T-helper 17 cell (primary cell): ENCODE measurements at regions not wholly inside any gene's neighbourhood (a gene's known extent, or its start where the extent isn't known, plus 50 kb on each side); places are given as distances from the start of the nearest gene placed in this dataset.
A peak's percentile ranks its signal among the peaks of the same experiment; 100 is the strongest.

Experiments used
- ATAC-seq: fragments of 150-1000 bp; cut with Tn5 transposase; 2 replicates; pipeline ENCODE4 v1.10.0; 2021; ENCODE audit warnings: mild to moderate bottlenecking, moderate library complexity
- DNase-seq, 3 donors: peaks; one replicate each; pipeline versions ENCODE4 v3.0.0 to v3.0.0-alpha.2; 2020 to 2021
- H3K9me3 ChIP-seq: one replicate; pipeline ENCODE4 v1.7.0; 2013; ENCODE audit warnings: low read length, mild to moderate bottlenecking; ENCODE audit not compliant: control insufficient read depth, poor library complexity, severe bottlenecking
- H3K27ac Mint-ChIP-seq: one replicate; pipeline ENCODE4 v1.8.0; 2022; ENCODE audit warnings: mild to moderate bottlenecking, moderate library complexity, mixed read lengths
- H3K27me3 Mint-ChIP-seq: one replicate; pipeline ENCODE4 v1.8.0; 2022; ENCODE audit warnings: mixed read lengths
- H3K36me3 Mint-ChIP-seq: one replicate; pipeline ENCODE4 v1.8.0; 2022; ENCODE audit warnings: low read depth, mixed read lengths
- H3K4me1 Mint-ChIP-seq: one replicate; pipeline ENCODE4 v1.8.0; 2022; ENCODE audit warnings: mild to moderate bottlenecking, mixed read lengths
- H3K4me3 Mint-ChIP-seq: one replicate; pipeline ENCODE4 v1.8.0; 2022; ENCODE audit warnings: mild to moderate bottlenecking, moderate library complexity, mixed read lengths

GRCh38 chr18:46331316-46331715 is 227.1 kb downstream of the HAUS1 start:
- Mint-ChIP-seq H3K36me3 (peaks cover 2% of the 10 kb centered on the region), H3K27me3 (peaks cover 55% of the 10 kb centered on the region), H3K4me3 (no peak overlapping the region)

GRCh38 chr18:46332286-46332801 is 228.2 kb downstream of the HAUS1 start:
- no peaks in the 10 kb centered on the region for H3K9me3 ChIP-seq
- Mint-ChIP-seq H3K4me3 (peak overlapping the region; percentile 33), H3K4me1 (peaks cover 29% of the 10 kb centered on the region), H3K27ac (no peak overlapping the region), H3K27me3 (peaks cover 65% of the 10 kb centered on the region), H3K36me3 (peaks cover 2% of the 10 kb centered on the region)
- ATAC-seq, result no peak
- DNase-seq, result no peak

More at GRCh38 chr18:46331316-46331715, 227.1 kb downstream of the HAUS1 start:
- ATAC-seq (no peak), DNase-seq (no peak)
- Mint-ChIP-seq H3K4me1 (peaks cover 23% of the 10 kb centered on the region), H3K27ac (no peak overlapping the region)
- H3K9me3 ChIP-seq, result no peaks in the 10 kb centered on the region

GRCh38 chr18:46332921-46333341 is 228.7 kb downstream of the HAUS1 start:
- H3K27me3 Mint-ChIP-seq, result peaks cover 71% of the 10 kb centered on the region
- DNase-seq (no peak), ATAC-seq (no peak)
- H3K4me3 Mint-ChIP-seq, result peak overlapping the region; percentile 77
- H3K36me3 Mint-ChIP-seq, result peaks cover 2% of the 10 kb centered on the region
- peak overlapping the region; percentile 39 for H3K27ac Mint-ChIP-seq
- H3K4me1 Mint-ChIP-seq, result peaks cover 30% of the 10 kb centered on the region
- H3K9me3 ChIP-seq, result no peaks in the 10 kb centered on the region

DNA sequence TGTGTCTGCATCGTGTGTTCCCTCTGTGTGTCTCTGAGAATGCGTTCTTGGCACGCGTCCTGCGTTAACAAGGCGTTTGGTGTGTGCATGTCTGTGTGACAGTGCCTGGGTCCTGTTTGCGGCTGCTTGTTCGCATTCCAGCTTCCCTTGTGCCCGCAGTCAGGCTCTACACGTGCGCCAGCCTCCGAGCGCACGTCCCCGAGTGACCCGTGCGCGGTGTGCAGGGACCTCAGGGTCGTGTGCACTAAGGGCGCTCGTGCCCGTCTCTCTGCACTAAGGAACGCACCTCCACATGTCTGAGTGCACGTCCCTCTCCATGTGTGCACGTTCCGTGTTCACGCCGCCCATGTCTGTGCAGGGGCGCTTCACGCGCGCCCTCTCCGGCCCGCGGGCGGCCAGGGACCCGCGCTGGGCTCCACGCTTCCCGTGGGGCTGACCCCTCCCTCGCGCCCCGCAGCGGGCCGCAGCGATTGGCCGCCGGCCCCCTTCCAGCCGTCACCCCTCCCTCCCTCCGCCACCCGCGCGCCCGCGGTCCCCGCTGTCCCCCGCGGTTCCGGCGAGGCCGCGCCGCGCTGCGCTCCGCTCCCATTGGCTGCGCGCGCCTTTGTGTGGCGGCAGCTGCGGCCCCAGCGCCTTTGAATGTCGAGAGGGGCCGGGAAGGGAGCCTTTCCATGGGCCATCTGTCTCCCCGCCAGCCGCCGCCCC is 229.4 kb downstream of the HAUS1 start:
- DNase-seq (no peak), ATAC-seq (peak; percentile 65)
- no peaks in the 10 kb centered on the region for H3K9me3 ChIP-seq
- Mint-ChIP-seq H3K4me1 (peaks cover 32% of the 10 kb centered on the region), H3K27ac (peak overlapping the region; percentile 39), H3K4me3 (peak overlapping the region; percentile 77), H3K36me3 (peaks cover 2% of the 10 kb centered on the region), H3K27me3 (peaks cover 75% of the 10 kb centered on the region)

- H3K36me3 Mint-ChIP-seq, result peaks cover 2% of the 10 kb centered on the region
- H3K27ac Mint-ChIP-seq, result no peak overlapping the region
- ATAC-seq (no peak), DNase-seq (no peak)
- no peaks in the 10 kb centered on the region for H3K9me3 ChIP-seq
- H3K27me3 Mint-ChIP-seq, result peaks cover 76% of the 10 kb centered on the region
- H3K4me1 Mint-ChIP-seq, result peaks cover 38% of the 10 kb centered on the region
- peak overlapping the region; percentile 89 for H3K4me3 Mint-ChIP-seq
These were observed 230.7 kb downstream of the HAUS1 start for GRCh38 chr18:46334868-46335281.

- Mint-ChIP-seq H3K4me1 (peaks cover 39% of the 10 kb centered on the region), H3K27ac (no peak overlapping the region)
- no peak for DNase-seq
These were observed 231.4 kb downstream of the HAUS1 start for GRCh38 chr18:46335534-46336101.

DNA sequence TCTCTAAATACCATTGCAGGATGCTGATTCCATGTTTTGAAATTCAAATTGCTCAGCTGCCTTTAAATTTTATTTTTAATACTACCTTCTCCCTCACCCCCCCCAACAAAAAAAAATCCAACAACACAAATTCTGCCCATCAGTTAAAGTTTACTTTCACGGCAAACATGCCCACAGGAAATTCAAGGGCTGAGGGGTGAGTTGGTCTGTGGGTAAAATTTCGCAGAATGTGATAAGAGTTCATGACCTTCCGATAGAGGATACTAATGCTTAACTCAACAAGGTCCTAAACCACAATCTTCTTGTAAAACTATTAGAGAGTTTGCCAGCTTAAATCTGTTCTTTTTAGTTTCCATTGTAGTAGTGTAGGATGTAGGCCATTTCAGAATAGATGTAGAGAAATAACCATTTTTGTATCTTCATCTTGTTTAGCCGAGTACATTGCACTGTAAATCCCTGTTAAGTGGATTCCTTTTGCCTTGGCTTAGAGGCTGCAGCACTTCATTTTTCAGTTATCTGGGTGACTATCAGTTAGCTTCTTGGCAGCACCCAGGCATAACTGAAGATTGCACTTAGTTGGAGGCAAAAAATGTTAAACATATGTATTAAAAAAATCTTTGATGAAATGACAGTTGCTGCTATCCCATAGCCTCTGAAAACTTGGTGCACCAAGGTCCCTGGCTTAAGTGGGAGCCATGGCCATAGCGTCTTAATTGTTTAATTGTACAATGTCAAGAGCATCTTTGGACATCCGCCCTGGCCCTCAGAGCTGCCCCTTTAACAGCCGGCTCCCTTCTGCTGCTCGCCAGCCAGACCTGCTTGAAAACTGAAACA is 232.3 kb downstream of the HAUS1 start:
- Mint-ChIP-seq H3K4me1 (peaks cover 41% of the 10 kb centered on the region), H3K36me3 (peaks cover 2% of the 10 kb centered on the region), H3K27me3 (peaks cover 64% of the 10 kb centered on the region), H3K4me3 (no peak overlapping the region), H3K27ac (no peak overlapping the region)
- ATAC-seq (no peak), DNase-seq (no peak)
- H3K9me3 ChIP-seq, result no peaks in the 10 kb centered on the region

More at GRCh38 chr18:46335534-46336101, 231.4 kb downstream of the HAUS1 start:
- Mint-ChIP-seq H3K36me3 (peaks cover 2% of the 10 kb centered on the region), H3K27me3 (peaks cover 70% of the 10 kb centered on the region), H3K4me3 (peak overlapping the region; percentile 89)
- no peak for ATAC-seq
- H3K9me3 ChIP-seq, result no peaks in the 10 kb centered on the region

- Mint-ChIP-seq H3K27ac (no peak overlapping the region), H3K36me3 (peaks cover 2% of the 10 kb centered on the region), H3K4me1 (peaks cover 41% of the 10 kb centered on the region), H3K4me3 (no peak overlapping the region), H3K27me3 (peaks cover 58% of the 10 kb centered on the region)
- DNase-seq (no peak), ATAC-seq (no peak)
- no peaks in the 10 kb centered on the region for H3K9me3 ChIP-seq
These were observed 233.1 kb downstream of the HAUS1 start for GRCh38 chr18:46337271-46337670.

DNA sequence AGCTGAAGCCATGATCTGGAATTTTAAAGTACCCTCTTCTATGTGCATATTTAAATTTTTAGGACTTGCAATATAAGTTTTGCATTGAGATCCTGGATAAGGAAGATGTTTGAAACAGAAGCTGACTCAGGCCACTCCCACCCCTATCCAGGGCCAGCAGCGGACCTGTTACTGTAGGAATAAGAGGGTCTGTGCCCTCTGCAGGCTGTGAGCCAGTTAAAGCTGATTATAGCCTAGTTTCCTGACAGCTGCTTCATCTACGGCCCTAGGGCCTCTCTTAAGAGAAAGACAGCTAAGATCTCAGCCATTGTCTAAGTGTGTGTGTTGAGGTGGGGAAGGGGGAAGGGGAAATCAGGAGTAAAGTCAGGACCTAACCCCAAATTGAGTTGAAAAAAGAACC is 234.0 kb downstream of the HAUS1 start:
- Mint-ChIP-seq H3K27me3 (peaks cover 48% of the 10 kb centered on the region), H3K4me3 (no peak overlapping the region), H3K36me3 (peaks cover 2% of the 10 kb centered on the region), H3K4me1 (peaks cover 38% of the 10 kb centered on the region), H3K27ac (no peak overlapping the region)
- ATAC-seq (no peak), DNase-seq (no peak)
- no peaks in the 10 kb centered on the region for H3K9me3 ChIP-seq

DNA sequence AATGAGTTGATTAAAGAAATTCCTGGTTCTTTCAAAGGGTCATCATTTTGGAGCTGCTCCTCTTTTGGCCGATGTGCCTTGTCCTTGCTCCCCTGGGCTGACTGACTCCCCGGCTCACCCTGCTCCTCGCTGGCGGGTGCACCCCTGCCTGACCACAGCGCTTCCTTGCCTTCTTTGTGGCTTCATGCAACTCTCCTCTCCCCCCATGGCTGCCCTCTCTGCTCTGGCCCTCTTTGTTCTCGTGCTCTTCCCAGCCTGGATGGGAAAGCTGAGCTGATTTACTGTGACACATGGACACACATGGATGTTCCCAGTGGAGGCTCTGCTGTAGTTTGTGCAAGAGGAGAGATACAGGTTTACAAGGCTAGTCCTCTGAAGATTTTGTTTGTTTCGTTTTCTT is 234.6 kb downstream of the HAUS1 start:
- Mint-ChIP-seq H3K36me3 (peaks cover 2% of the 10 kb centered on the region), H3K4me3 (peak overlapping the region; percentile 85), H3K27ac (no peak overlapping the region), H3K4me1 (peaks cover 40% of the 10 kb centered on the region), H3K27me3 (peaks cover 45% of the 10 kb centered on the region)
- H3K9me3 ChIP-seq, result no peaks in the 10 kb centered on the region
- ATAC-seq (peak; percentile 46), DNase-seq (no peak)

DNA sequence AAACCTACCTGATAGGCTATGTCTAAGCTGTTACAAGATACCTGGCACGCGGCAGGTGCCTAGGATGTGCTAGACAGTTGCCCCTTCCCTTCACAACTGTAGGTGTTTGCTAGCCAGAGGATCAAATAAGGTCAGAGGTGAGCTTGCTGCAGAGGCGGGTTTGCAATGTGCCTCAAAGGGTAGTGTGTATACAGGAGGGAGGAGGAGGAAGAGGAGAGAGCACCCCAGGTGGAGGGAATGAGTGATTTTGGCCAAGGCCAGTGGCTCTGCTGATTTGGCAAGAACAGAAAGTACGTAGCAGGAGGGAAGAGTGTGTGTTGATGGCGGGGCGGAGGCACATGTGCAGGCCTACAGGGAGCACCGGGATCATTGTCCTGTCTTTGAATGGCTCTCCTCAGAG is 236.5 kb downstream of the HAUS1 start:
- Mint-ChIP-seq H3K4me1 (peaks cover 38% of the 10 kb centered on the region), H3K36me3 (no peaks in the 10 kb centered on the region), H3K27me3 (peaks cover 32% of the 10 kb centered on the region), H3K4me3 (no peak overlapping the region), H3K27ac (no peak overlapping the region)
- H3K9me3 ChIP-seq, result no peaks in the 10 kb centered on the region
- DNase-seq, result no peak
- no peak for ATAC-seq

- no peaks in the 10 kb centered on the region for H3K9me3 ChIP-seq
- DNase-seq (no peak), ATAC-seq (no peak)
- no peak overlapping the region for H3K4me3 Mint-ChIP-seq
- peaks cover 35% of the 10 kb centered on the region for H3K4me1 Mint-ChIP-seq
- peaks cover 20% of the 10 kb centered on the region for H3K27me3 Mint-ChIP-seq
- H3K36me3 Mint-ChIP-seq, result no peaks in the 10 kb centered on the region
- H3K27ac Mint-ChIP-seq, result no peak overlapping the region
These were observed 237.9 kb downstream of the HAUS1 start for GRCh38 chr18:46341986-46342525.

DNA sequence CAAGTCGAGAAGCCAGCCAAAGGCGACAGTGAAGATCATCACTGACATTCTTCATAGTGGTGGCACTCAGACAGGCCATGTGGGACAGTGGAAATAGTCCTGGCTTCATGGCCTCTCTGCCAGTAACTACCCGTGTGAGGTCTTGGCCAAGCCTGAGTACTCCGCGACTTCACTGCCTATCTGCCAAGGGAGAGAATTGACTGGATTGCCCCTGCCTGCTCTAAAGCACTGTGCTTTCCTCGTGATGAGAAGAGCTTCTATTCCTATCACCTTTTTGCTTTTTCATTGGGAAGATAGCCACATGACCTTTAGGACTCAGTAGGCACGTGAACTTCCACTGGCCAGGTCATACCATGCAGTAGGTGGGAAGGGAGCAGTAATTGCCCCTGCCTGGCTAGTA is 239.3 kb downstream of the HAUS1 start:
- ATAC-seq (peak; percentile 4), DNase-seq (no peak)
- H3K4me1 Mint-ChIP-seq, result peaks cover 32% of the 10 kb centered on the region
- H3K27me3 Mint-ChIP-seq, result peaks cover 7% of the 10 kb centered on the region
- H3K27ac Mint-ChIP-seq, result peak overlapping the region; percentile 74
- peak overlapping the region; percentile 21 for H3K4me3 Mint-ChIP-seq
- no peaks in the 10 kb centered on the region for H3K9me3 ChIP-seq
- no peaks in the 10 kb centered on the region for H3K36me3 Mint-ChIP-seq
